SK-N-SH (cell line): ENCODE measurements at regions not wholly inside any gene's neighbourhood (a gene's known extent, or its start where the extent isn't known, plus 50 kb on each side); places are given as distances from the start of the nearest gene placed in this dataset.

Source experiments
- CTCF ChIA-PET: fragments of 300-600, 350-600 bp; formaldehyde crosslinking; extraction: SDS; loops from one replicate; lab custom pipeline; 2021; lab: Yijun Ruan, JAX
- POLR2A ChIA-PET: fragments of 350-600 bp; sonication (Branson Sonifier 250); formaldehyde crosslinking; extraction: SDS; loops from one replicate; lab custom pipeline; 2020; ENCODE audit warnings: antibody characterized with exemption, inconsistent platforms; lab: Yijun Ruan, JAX
- DNase-seq: peaks from one replicate; pipeline ENCODE4 v3.0.0; 2012
- H2AFZ ChIP-seq: fragments of 200-600 bp; sonication (generic); 2 replicates; pipeline ENCODE4 v1.8.1; 2016; ENCODE audit warnings: antibody characterized with exemption, mild to moderate bottlenecking, low read depth
- H3F3A ChIP-seq: fragments of 200-600 bp; sonication (generic); replicated peaks from 2 replicates; pipeline ENCODE3; 2016; ENCODE audit warnings: antibody characterized with exemption, mild to moderate bottlenecking; ENCODE audit not compliant: insufficient read depth
- H3K27ac ChIP-seq, 2 experiments: fragments of 200-500 bp in 1 of 2; fragments of 200-600 bp in 1 of 2; sonication (Bioruptor generic) in 1 of 2; sonication (generic), shearing (Covaris generic) in 1 of 2; 2 replicates each; pipeline versions ENCODE4 v1.5.1 to v1.6.1; 2014 to 2016; ENCODE audit warnings: low read depth in 2 of 2, inconsistent platforms in 1 of 2, low read length in 1 of 2, mild to moderate bottlenecking in 1 of 2, mixed read lengths in 1 of 2
- H3K27me3 ChIP-seq: fragments of 200-600 bp; sonication (generic), shearing (Covaris generic); 2 replicates; pipeline ENCODE4 v1.6.1; 2016; ENCODE audit warnings: mixed run types; ENCODE audit not compliant: insufficient read depth
- H3K36me3 ChIP-seq, 2 experiments: fragments of 200-500 bp in 1 of 2; fragments of 200-600 bp in 1 of 2; sonication (Bioruptor generic) in 1 of 2; sonication (generic) in 1 of 2; replicated peaks in 1 of 2; 2 replicates each; pipeline versions ENCODE3 to v1.5.1; 2014 to 2016; ENCODE audit warnings: low read length in 1 of 2, mild to moderate bottlenecking in 1 of 2; ENCODE audit not compliant: insufficient read depth in 2 of 2, control insufficient read depth in 1 of 2
- H3K4me1 ChIP-seq, 2 experiments: fragments of 200-500 bp in 1 of 2; fragments of 200-600 bp in 1 of 2; sonication (Bioruptor generic) in 1 of 2; sonication (generic), shearing (Covaris generic) in 1 of 2; 2 replicates each; pipeline versions ENCODE4 v1.5.1 to v1.6.1; 2014 to 2016; ENCODE audit warnings: low read depth in 1 of 2, low read length in 1 of 2, mixed run types in 1 of 2; ENCODE audit not compliant: insufficient read depth in 2 of 2, control insufficient read depth in 1 of 2
- H3K4me2 ChIP-seq: fragments of 200-600 bp; sonication (generic), shearing (Covaris generic); 2 replicates; pipeline ENCODE4 v1.6.1; 2017; ENCODE audit warnings: mixed run types
- H3K4me3 ChIP-seq, 2 experiments: fragments of 200-500 bp in 1 of 2; fragments of 200-600 bp in 1 of 2; sonication (Bioruptor generic) in 1 of 2; sonication (generic), shearing (Covaris generic) in 1 of 2; 2 replicates each; pipeline versions ENCODE4 v1.5.1 to v1.8.1; 2014 to 2016; ENCODE audit warnings: low read depth in 2 of 2, inconsistent platforms in 1 of 2, low read length in 1 of 2, mild to moderate bottlenecking in 1 of 2, mixed read lengths in 1 of 2, moderate library complexity in 1 of 2
- H3K79me2 ChIP-seq: fragments of 200-600 bp; sonication (generic); 2 replicates; pipeline ENCODE4 v1.8.1; 2017; ENCODE audit warnings: mild to moderate bottlenecking; ENCODE audit not compliant: insufficient read depth
- H3K9ac ChIP-seq: fragments of 200-600 bp; sonication (generic); 2 replicates; pipeline ENCODE4 v1.6.1; 2017; ENCODE audit warnings: mixed run types
- H3K9me2 ChIP-seq: fragments of 200-600 bp; sonication (generic); 2 replicates; pipeline ENCODE4 v1.6.1; 2017; ENCODE audit warnings: mixed run types
- H3K9me3 ChIP-seq: fragments of 200-600 bp; sonication (generic); 2 replicates; pipeline ENCODE4 v1.6.1; 2017; ENCODE audit warnings: mixed run types, mild to moderate bottlenecking, moderate library complexity
- H4K20me1 ChIP-seq: fragments of 200-600 bp; sonication (generic); 2 replicates; pipeline ENCODE4 v1.6.1; 2017; ENCODE audit warnings: mild to moderate bottlenecking, mixed run types; ENCODE audit not compliant: insufficient read depth
- ELF1 ChIP-seq: IDR thresholded peaks from 2 replicates; pipeline ENCODE4 v1.4.0; 2012
- EP300 ChIP-seq, 2 experiments: IDR thresholded peaks; 2 replicates each; pipeline versions ENCODE4 v1.4.0 to v1.6.1; 2012; ENCODE audit warnings: borderline replicate concordance in 1 of 2, low read depth in 1 of 2, low read length in 1 of 2
- FOXJ3 ChIP-seq: sonication (generic); formaldehyde crosslinking; IDR thresholded peaks from 2 replicates; pipeline ENCODE4 v1.5.1; 2020; ENCODE audit warnings: mild to moderate bottlenecking, missing genetic modification reagents
- FOXM1 ChIP-seq: IDR thresholded peaks from 2 replicates; pipeline ENCODE4 v1.4.0; 2012; ENCODE audit warnings: low read depth, mild to moderate bottlenecking
- GABPA ChIP-seq: IDR thresholded peaks from 2 replicates; pipeline ENCODE4 v1.4.0; 2012; ENCODE audit warnings: low read depth, mild to moderate bottlenecking
- JUND ChIP-seq: IDR thresholded peaks from 2 replicates; pipeline ENCODE4 v1.4.0; 2012
- POLR2AphosphoS5 ChIP-seq: IDR thresholded peaks from 2 replicates; pipeline ENCODE4 v1.6.1; 2012; ENCODE audit warnings: low read depth, low read length
- SMC3 ChIP-seq: IDR thresholded peaks from 2 replicates; pipeline ENCODE4 v1.6.1; 2012; ENCODE audit warnings: low read depth, low read length, improper control_type of control experiment
- TAF1 ChIP-seq: IDR thresholded peaks from 2 replicates; pipeline ENCODE4 v1.6.1; 2012; ENCODE audit warnings: low read depth, mild to moderate bottlenecking, low read length, moderate library complexity, borderline replicate concordance
- TCF12 ChIP-seq: IDR thresholded peaks from 2 replicates; pipeline ENCODE4 v1.4.0; 2012
- TEAD4 ChIP-seq: IDR thresholded peaks from 2 replicates; pipeline ENCODE4 v1.4.0; 2012; ENCODE audit warnings: mild to moderate bottlenecking, borderline replicate concordance; ENCODE audit not compliant: insufficient read depth
- WGBS: methylation state at CpG from one replicate; pipeline ENCODE4 v1.1.6; 2017; ENCODE audit warnings: low lambda C conversion rate; 5-methylcytosine and 5-hydroxymethylcytosine counted together
- TF ChIP-seq, protein P1 (sequence below): fragments of 200-600 bp; sonication (generic); IDR thresholded peaks from 2 replicates; pipeline ENCODE4 v1.6.1; 2017; ENCODE audit warnings: antibody characterized with exemption, mild to moderate bottlenecking, moderate library complexity
- TF ChIP-seq, protein P2 (sequence below): IDR thresholded peaks from 2 replicates; pipeline ENCODE4 v1.4.0; 2012; ENCODE audit warnings: low read depth, borderline replicate concordance
- TF ChIP-seq, protein P3 (sequence below): fragments of 150-350 bp; IDR thresholded peaks from 2 replicates; pipeline ENCODE4 v1.6.1; 2016; ENCODE audit warnings: mild to moderate bottlenecking, low read depth, low read length

DNA sequence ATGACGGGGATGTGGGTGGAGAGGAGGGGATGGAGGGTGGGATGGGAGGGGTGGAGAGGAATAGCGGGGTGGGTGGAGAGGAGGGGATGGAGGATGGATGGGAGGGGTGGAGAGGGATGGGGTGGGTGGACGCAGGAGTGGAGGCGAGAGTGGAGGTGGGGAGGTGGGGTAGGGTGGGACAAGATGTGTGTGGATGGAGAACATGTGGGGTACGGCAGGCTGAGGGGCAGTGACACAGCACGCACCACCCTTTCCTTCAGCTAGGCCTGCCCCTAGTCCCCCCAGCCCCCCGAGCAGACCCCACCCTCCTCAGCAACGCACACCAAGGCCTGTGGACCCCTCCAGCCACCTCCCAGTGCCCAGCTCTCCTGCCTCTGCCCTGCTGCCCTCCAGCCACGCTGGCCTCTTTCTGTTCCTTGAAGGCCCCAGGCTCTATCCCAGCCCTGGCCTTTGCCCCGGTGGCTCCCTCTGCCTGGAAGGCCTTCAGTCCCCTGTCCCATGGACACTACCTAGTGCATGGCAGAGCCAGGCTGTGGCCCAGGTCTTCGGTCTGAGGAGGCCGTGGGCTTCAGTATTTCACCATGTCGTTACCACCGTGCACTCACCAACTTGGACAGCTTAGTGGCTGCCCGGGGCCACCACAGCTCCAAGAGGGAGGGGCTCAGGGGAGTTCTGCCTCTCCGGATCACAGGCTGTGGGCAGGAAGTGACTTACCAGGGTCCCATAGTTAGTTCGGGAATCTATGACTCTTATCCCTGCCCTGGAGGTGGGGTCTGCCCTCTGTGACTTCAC lies 78.4 kb upstream of the PMEPA1 start:
- ChIA-PET CTCF (no interaction called here), POLR2A (no interaction called here)
- peaks cover 0 to 10% of the 10 kb centered on the region in 2 experiments; a peak in 1 of 4 replicates for H3K4me1 ChIP-seq
- no peak overlapping the region for H3K4me2 ChIP-seq
- no peaks in the 10 kb centered on the region for H3K9me2 ChIP-seq
- no peak overlapping the region for H3K4me3 ChIP-seq
- H3K9ac ChIP-seq = no peak overlapping the region
- H3K36me3 ChIP-seq = no peaks in the 10 kb centered on the region
- no peak for TF ChIP-seq JUND
- TF ChIP-seq, protein P1, sequence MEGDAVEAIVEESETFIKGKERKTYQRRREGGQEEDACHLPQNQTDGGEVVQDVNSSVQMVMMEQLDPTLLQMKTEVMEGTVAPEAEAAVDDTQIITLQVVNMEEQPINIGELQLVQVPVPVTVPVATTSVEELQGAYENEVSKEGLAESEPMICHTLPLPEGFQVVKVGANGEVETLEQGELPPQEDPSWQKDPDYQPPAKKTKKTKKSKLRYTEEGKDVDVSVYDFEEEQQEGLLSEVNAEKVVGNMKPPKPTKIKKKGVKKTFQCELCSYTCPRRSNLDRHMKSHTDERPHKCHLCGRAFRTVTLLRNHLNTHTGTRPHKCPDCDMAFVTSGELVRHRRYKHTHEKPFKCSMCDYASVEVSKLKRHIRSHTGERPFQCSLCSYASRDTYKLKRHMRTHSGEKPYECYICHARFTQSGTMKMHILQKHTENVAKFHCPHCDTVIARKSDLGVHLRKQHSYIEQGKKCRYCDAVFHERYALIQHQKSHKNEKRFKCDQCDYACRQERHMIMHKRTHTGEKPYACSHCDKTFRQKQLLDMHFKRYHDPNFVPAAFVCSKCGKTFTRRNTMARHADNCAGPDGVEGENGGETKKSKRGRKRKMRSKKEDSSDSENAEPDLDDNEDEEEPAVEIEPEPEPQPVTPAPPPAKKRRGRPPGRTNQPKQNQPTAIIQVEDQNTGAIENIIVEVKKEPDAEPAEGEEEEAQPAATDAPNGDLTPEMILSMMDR = no peak
- TF ChIP-seq TEAD4 = no peak
- no peak for TF ChIP-seq TAF1
- no peak for TF ChIP-seq FOXM1
- TF ChIP-seq, protein P2, sequence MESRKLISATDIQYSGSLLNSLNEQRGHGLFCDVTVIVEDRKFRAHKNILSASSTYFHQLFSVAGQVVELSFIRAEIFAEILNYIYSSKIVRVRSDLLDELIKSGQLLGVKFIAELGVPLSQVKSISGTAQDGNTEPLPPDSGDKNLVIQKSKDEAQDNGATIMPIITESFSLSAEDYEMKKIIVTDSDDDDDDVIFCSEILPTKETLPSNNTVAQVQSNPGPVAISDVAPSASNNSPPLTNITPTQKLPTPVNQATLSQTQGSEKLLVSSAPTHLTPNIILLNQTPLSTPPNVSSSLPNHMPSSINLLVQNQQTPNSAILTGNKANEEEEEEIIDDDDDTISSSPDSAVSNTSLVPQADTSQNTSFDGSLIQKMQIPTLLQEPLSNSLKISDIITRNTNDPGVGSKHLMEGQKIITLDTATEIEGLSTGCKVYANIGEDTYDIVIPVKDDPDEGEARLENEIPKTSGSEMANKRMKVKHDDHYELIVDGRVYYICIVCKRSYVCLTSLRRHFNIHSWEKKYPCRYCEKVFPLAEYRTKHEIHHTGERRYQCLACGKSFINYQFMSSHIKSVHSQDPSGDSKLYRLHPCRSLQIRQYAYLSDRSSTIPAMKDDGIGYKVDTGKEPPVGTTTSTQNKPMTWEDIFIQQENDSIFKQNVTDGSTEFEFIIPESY = no peak
- TF ChIP-seq, protein P3, sequence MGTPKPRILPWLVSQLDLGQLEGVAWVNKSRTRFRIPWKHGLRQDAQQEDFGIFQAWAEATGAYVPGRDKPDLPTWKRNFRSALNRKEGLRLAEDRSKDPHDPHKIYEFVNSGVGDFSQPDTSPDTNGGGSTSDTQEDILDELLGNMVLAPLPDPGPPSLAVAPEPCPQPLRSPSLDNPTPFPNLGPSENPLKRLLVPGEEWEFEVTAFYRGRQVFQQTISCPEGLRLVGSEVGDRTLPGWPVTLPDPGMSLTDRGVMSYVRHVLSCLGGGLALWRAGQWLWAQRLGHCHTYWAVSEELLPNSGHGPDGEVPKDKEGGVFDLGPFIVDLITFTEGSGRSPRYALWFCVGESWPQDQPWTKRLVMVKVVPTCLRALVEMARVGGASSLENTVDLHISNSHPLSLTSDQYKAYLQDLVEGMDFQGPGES = no peak
- no peak for TF ChIP-seq EP300 (IDR thresholded peaks at IDR 0.05; ENCODE audit: borderline replicate concordance in 1 of 2, low read depth in 1 of 2, low read length in 1 of 2)
- TF ChIP-seq GABPA = no peak
- TF ChIP-seq ELF1 = no peak
- no peak for TF ChIP-seq POLR2AphosphoS5
- no peak for TF ChIP-seq SMC3
- no peak for TF ChIP-seq FOXJ3 (CRISPR knock-in tag)
- TF ChIP-seq TCF12 = no peak
- no peaks in the 10 kb centered on the region for H3F3A ChIP-seq
- H3K27me3 ChIP-seq = no peaks in the 10 kb centered on the region
- 87% methylated on average over 14 of the region's 17 CpGs for WGBS
- DNase-seq = no peak
- no peaks in the 10 kb centered on the region for H4K20me1 ChIP-seq
- H2AFZ ChIP-seq = no peak overlapping the region
- no peaks in the 10 kb centered on the region for H3K79me2 ChIP-seq
- H3K9me3 ChIP-seq = no peaks in the 10 kb centered on the region
- no peak overlapping the region for H3K27ac ChIP-seq
